ENCODE measurements at regions not wholly inside any gene's neighbourhood (a gene's known extent, or its start where the extent isn't known, plus 50 kb on each side); places are given as distances from the start of the nearest gene placed in this dataset.
A peak's percentile ranks its signal among the peaks of the same experiment; 100 is the strongest.
"Not testable (repeated sequence)": the region's sequence is repeated elsewhere in the genome, so short reads cannot be mapped to it uniquely, and the experiment has no call there.

DNA sequence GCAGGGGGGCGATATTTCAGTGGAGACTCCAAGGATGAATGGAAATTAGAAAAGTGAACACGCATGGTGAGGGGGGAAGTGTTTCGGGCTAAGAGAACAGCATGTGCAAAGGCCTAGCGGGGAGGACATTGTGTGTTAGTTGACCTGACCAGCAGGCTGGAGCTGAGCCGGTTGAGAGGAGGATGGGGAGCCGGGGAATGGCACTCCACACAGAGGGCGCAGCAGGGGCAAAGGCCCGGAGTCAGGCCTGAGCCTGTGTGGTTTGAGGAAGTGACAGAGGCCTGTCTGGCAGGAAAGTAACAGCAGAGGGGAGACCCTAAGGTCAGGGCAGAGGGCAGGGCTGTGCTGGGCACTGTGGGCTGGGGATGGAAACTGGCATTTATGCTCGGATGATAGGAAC lies 83.2 kb upstream of the ZNF479 start:
- in situ Hi-C loops (cut with HindIII; ENCODE audit: low pct_unique_long_range_greater_than_20kb, low sequenced_read_pairs) = no loop called here
- no peak for DNase-seq (ENCODE audit: low read depth in 1 of 2, low spot score in 1 of 2)
- TF ChIP-seq JUND (IDR thresholded peaks at IDR 0.05; ENCODE audit: low read depth) = no peak

DNA sequence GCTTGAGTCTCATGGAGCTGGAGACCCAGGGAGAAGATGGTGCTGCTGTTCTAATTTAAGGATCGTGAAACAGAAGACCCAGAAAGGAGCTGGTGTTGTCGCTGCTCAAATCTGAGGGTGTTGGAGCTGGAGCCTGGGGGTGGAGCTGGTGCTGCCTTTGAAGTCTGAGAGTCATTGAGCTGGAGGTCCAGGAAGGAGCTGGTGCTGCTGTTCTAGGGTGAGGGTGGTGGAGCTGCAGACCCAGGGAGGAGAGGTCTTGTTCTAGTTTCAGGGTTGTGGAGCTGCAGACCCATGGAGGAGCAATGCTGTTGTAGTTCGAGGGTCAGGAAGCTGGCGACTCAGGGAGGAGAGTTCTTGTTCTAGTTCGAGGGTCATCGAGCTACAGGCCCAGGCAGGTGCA lies 84.1 kb upstream of the ZNF479 start:
- in situ Hi-C loops (cut with HindIII; ENCODE audit: low pct_unique_long_range_greater_than_20kb, low sequenced_read_pairs) = no loop called here
- TF ChIP-seq JUND (IDR thresholded peaks at IDR 0.05; ENCODE audit: low read depth) = no peak
- no peak for DNase-seq (ENCODE audit: low read depth in 1 of 2, low spot score in 1 of 2)

DNA sequence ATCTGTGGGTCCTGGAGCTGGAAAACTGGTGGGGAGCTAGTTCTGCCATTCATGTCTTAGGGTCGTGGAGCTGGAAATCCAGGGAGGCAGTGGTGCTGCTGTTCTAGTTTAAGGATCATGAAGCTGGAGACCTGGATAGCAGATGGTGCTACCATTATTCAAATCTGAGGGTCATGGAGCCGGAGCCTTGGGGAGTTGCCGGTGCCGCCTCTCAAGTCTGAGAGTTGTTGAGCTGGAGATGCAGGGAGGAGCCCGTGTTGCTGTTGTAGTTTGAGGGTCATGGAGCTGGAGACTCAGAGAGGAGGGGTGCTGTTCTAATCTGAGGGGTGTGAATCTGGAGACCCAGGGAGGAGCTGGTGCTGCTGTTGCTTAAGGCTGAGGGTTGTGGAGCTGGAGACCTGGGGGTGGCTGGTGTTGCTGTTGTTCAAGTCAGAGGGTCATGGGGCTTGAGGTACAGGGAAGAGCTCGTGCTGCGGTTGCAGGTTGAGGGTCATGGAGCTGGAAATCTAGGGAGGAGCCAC lies 86.0 kb upstream of the ZNF479 start:
- no peak for DNase-seq (ENCODE audit: low read depth in 1 of 2, low spot score in 1 of 2)
- no peak for TF ChIP-seq JUND (IDR thresholded peaks at IDR 0.05; ENCODE audit: low read depth)
- in situ Hi-C loops (cut with HindIII; ENCODE audit: low pct_unique_long_range_greater_than_20kb, low sequenced_read_pairs) = no loop called here

DNA sequence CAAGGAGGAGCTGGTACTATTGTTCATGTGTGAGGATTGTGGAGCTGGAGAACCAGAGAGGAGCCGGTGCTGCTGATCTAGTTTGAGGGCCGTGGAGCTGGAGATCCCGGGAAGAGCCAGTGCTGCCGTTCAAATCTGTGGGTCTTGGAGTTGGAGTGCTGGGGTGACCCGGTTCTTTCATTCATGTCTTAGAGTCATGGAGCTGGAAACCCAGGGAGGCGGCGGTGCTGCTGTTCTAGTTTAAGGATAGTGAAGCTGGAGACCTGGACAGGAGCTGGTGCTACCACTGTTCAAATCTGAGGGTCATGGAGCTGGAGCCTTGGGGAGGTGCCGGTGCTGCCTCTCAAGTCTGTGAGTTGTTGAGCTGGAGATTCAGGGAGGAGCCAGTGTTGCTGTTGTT lies 88.5 kb upstream of the ZNF479 start:
- TF ChIP-seq JUND (IDR thresholded peaks at IDR 0.05; ENCODE audit: low read depth) = no peak
- in situ Hi-C loops (cut with HindIII; ENCODE audit: low pct_unique_long_range_greater_than_20kb, low sequenced_read_pairs) = no loop called here
- DNase-seq (ENCODE audit: low read depth in 1 of 2, low spot score in 1 of 2) = no peak

DNA sequence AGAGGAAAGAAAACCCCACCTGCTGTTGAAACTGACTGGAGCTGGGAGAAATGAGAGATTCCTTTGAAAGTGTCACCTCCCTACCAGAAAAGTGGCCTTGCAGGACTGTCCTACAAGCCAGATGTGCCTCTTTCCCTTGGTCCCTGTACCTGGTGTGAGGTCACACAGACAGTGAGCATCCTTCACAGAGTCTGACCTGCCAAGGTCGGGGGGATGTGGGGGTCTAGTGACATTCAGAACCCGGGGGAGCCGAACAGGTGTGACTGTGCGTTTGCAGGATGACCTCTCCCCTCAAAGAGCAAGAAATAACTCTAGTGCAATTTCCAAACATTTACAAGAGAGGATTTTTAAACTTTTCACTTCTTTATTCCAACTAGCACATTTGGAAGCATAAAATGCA lies 93.4 kb upstream of the ZNF479 start:
- no peak for TF ChIP-seq JUND (IDR thresholded peaks at IDR 0.05; ENCODE audit: low read depth)
- in situ Hi-C loops (cut with HindIII; ENCODE audit: low pct_unique_long_range_greater_than_20kb, low sequenced_read_pairs) = no loop called here
- DNase-seq (ENCODE audit: low read depth in 1 of 2, low spot score in 1 of 2) = no peak

DNA sequence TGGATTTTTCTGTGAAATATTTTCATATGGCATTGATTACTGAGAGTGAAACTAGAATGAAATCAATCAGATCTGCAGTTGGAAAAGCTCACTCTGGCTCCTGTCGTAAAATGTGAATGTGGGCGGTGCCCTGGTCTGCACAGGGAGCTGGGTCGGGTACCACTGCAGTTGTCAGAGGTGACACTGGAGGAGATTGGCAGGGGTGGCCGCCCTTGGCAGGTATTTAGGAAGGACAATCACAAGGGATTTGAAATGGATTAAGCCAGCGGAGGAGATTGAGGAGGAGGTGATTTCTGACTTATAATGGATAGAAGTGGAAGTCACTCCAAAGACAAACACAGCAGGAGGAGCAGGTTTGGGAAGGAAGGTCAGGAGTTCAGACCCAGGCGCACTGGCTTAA lies 109.0 kb upstream of the ZNF479 start:
- DNase-seq (ENCODE audit: low read depth in 1 of 2, low spot score in 1 of 2) = peak in 1 of 2 experiments; percentile 22
- in situ Hi-C loops (cut with HindIII; ENCODE audit: low pct_unique_long_range_greater_than_20kb, low sequenced_read_pairs) = not testable (repeated sequence)

DNA sequence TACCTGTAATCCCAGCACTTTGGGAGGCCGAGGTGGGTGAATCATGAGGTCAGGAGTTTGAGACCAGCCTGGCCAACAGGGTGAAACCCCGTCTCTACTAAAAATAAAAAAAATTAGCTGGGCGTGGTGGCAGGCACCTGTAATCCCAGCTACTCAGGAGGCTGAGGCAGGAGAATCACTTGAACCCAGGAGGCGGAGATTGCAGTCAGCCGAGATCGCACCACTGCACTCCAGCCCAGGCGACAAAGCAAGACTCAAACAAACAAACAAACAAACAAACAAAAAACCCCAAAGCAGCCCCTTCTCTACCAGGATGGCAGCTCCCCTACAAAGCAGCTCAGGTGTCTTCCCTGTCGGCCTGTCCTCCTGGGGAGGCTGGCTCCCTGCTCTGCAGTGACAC lies 111.3 kb upstream of the ZNF479 start:
- in situ Hi-C loops (cut with HindIII; ENCODE audit: low pct_unique_long_range_greater_than_20kb, low sequenced_read_pairs); DNase-seq (ENCODE audit: low read depth in 1 of 2, low spot score in 1 of 2): not testable (repeated sequence)

DNA sequence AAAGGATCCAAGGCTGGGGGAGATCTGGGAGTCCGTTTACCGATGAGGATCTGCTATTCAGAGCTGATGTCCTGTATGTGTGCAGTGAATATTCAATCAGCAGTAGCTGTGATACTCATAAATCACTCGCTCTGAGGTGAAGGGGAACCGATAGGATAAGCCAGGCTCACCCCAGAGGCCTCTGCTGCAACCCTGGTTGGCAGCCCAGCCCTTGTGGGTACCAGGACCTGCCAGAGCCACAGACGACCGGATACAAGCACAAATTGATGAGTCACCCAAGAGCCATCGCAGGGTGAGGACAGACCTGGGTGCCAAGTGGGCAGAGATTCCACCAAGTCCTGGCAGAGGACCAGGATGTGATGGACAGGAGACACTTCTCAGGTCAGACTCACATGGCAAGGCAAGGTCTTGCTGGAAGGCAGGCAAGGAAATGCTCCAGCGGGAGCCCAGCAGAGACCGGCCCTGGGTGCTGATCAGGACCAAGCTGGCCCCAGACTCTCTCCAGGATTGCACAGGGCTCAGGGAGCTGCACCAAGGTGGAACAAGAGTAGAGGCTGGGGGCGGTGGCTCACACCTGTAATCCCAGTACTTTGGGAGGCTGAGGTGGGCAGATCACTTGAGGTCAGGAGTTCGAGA lies 112.2 kb upstream of the ZNF479 start:
- DNase-seq (ENCODE audit: low read depth in 1 of 2, low spot score in 1 of 2); in situ Hi-C loops (cut with HindIII; ENCODE audit: low pct_unique_long_range_greater_than_20kb, low sequenced_read_pairs): not testable (repeated sequence)

DNA sequence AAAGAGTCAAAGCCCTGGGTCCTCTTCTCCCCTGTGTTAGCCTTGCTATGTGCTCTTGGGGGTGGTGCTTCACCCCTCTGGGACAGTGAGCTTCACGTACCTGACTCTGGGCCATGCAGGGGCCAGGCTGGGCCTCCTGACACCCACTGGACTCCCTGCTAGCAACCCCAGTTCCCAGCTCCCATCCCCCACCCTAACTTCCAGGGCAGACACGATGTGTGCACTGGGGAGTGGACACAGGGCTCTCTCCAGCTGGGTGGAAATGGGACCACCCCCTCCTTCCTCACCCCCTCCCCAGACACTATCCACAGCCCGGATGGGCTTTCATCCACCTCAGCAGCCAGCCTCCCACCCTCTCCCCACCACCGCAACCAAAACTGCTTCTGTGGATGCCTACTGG lies 113.0 kb upstream of the ZNF479 start:
- no peak for TF ChIP-seq JUND (IDR thresholded peaks at IDR 0.05; ENCODE audit: low read depth)
- in situ Hi-C loops (cut with HindIII; ENCODE audit: low pct_unique_long_range_greater_than_20kb, low sequenced_read_pairs) = no loop called here
- DNase-seq (ENCODE audit: low read depth in 1 of 2, low spot score in 1 of 2) = no peak

DNA sequence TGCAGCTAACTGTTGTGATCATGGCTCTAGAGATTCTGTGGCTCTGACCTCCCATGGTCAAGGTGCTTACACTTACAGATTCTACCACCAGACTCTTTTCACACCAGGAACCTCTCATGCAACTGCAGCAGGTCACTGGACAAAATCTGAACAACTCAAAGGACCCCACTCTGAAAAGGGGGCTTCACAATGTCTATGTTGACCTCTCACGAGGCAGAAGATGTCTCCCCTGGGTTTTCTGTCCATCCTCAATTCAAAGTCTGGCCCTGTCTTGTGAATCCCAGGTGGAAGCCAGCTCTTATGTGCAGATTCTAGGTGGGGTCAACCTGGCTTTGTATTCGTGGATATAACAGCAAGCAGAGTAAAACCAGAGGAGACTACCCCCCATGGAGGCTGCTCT lies 118.6 kb upstream of the ZNF479 start:
- in situ Hi-C loops (cut with HindIII; ENCODE audit: low pct_unique_long_range_greater_than_20kb, low sequenced_read_pairs) = no loop called here
- DNase-seq (ENCODE audit: low read depth in 1 of 2, low spot score in 1 of 2) = no peak
- no peak for TF ChIP-seq JUND (IDR thresholded peaks at IDR 0.05; ENCODE audit: low read depth)

DNA sequence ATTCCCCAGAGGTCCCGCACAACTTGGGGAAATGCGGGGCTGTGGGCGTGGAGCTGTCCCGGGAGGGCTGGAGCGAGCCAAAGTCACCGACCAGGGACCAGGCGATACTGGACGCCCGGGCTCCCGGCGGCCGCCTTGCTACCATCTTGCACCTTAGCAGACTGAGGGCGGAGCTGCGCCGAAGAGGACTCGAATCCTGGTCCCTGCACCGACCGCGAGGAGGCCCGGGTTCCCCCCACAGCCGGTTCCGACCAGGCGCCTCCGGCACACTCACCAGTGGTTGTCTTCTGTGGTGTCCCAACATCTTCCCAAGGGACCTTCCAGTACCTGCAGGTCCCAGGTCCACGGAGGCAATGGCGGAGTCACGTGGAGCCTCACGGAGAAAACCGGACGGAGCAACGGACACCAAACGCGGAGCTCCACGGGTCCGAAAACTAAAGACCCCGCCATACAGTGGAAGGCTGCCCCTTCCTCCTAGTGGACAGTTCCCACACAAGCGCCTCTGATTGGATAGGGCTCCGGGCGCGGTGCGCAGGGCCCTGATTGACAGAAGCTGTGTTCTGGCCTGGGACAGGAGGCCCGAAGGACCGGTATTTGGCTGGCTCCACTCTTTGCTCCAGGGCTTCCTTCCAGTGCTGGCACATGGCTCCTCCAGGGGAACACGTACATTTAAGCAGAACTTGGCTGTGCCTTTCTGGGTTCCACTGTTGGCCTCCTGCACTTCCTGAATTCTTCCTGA lies 124.6 kb upstream of the ZNF479 start:
- DNase-seq (ENCODE audit: low read depth in 1 of 2, low spot score in 1 of 2) = peak in 1 of 2 experiments; percentile 59
- in situ Hi-C loops (cut with HindIII; ENCODE audit: low pct_unique_long_range_greater_than_20kb, low sequenced_read_pairs) = no loop called here
- TF ChIP-seq JUND (IDR thresholded peaks at IDR 0.05; ENCODE audit: low read depth) = no peak

DNA sequence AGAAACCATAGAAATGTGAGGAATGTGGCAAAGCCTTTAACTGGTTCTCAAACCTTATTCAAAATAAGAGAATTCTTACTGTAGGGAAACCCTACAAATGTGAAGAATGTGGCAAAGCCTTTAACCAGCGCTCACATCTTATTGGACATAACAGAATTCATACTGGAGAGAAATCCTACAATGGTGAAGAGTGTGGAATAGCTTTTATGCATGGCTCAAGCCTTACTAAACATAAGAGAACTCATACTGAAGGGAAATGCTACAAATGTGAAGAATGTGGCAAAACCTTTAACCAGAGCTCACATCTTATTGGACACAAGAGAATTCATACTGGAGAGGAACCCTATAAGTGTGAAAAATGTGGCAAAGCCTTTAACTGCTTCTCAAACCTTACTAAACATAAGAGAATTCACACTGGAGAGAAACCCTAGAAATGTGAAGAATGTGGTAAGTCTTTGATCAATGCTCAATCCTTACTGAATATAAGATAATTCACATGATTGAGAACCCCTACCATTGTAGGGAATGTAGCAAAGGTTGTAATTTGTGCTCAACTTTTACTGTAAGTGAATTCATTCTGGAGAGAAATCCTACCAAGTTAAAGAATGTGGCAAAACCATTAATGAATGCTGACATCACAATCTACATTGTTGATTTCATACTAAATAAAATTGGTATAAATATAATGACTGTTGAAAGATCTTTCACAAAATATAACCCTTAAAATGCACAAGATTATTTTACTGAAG lies 142.5 kb upstream of the ZNF479 start:
- in situ Hi-C loops (cut with HindIII; ENCODE audit: low pct_unique_long_range_greater_than_20kb, low sequenced_read_pairs) = no loop called here

DNA sequence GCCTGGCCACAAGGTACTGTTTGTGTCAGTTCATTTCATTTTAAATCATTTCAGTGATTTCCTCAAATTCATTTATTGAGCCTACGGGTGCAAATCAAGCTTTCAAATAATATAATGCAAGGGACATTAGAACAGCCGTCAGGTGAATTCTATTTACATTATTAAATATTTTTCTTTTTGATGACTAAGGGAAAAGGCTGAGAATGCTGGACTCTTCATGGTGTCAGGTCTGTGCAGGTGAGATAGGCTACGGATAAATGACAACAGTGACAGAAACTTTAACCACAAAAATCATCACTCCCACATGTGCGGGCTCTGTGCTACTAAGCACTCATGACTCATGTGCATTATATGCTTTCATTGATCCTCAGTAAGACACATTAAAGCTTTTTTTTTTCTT lies 149.2 kb upstream of the ZNF716 start:
- no peak for DNase-seq (ENCODE audit: low read depth in 1 of 2, low spot score in 1 of 2)
- no peak for TF ChIP-seq JUND (IDR thresholded peaks at IDR 0.05; ENCODE audit: low read depth)
- in situ Hi-C loops (cut with HindIII; ENCODE audit: low pct_unique_long_range_greater_than_20kb, low sequenced_read_pairs) = no loop called here

More for the DNA sequence above, 142.5 kb upstream of the ZNF479 start:
- no peak for DNase-seq (ENCODE audit: low read depth in 1 of 2, low spot score in 1 of 2)
- TF ChIP-seq JUND (IDR thresholded peaks at IDR 0.05; ENCODE audit: low read depth) = no peak

All from T47D (cell line).